SU-DHL-6 (cell line): ENCODE measurements at regions not wholly inside any gene's neighbourhood (a gene's known extent, or its start where the extent isn't known, plus 50 kb on each side); places are given as distances from the start of the nearest gene placed in this dataset.

Experiments used
- EZH2phosphoT487 ChIP-seq: fragments of 200-600 bp; sonication (generic), shearing (Covaris generic); conservative IDR thresholded peaks from 2 replicates; pipeline ENCODE4 v1.6.1; 2018; ENCODE audit warnings: mild to moderate bottlenecking, antibody characterized with exemption, low read length, moderate library complexity, mixed read lengths
- TF ChIP-seq, protein P1 (sequence below): fragments of 200-600 bp; sonication (generic); IDR thresholded peaks from one replicate; pipeline ENCODE4 v1.5.1; 2017; ENCODE audit warnings: antibody characterized with exemption, mild to moderate bottlenecking, low read length, moderate library complexity; ENCODE audit not compliant: insufficient read depth, poor library complexity, severe bottlenecking

DNA sequence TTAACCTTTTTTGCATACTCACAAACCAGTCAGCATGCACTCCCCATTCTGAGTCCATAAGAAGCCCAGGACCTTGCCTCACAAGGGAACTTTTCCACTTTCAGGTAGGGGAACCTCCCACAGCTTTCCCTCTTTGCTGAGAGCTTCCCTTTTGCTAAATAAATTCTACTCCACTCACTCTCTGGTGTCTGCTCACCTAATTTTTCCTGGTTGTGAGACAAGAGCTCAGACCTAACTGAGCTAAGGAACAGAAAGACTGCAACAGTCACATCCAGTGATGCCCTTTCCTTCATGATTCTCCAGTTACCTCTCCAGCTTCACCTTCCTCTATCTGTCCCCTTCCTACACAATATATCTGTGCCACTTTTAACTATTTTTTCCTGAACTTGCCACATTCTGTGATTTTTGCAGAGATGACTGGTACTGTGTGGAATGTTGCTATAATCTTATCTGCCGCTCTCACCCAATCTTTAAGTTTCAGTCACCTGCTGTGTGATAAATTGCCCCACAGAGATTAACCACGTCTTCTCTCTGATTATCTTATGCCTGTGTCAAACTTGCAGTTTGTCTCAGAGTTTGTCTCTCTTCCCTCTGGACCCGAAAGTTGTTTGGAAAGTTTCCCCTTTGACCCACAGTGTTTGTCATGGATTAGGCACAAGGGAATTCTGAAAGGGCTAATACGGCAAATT lies 737.1 kb upstream of the FLRT2 start:
- TF ChIP-seq, protein P1, sequence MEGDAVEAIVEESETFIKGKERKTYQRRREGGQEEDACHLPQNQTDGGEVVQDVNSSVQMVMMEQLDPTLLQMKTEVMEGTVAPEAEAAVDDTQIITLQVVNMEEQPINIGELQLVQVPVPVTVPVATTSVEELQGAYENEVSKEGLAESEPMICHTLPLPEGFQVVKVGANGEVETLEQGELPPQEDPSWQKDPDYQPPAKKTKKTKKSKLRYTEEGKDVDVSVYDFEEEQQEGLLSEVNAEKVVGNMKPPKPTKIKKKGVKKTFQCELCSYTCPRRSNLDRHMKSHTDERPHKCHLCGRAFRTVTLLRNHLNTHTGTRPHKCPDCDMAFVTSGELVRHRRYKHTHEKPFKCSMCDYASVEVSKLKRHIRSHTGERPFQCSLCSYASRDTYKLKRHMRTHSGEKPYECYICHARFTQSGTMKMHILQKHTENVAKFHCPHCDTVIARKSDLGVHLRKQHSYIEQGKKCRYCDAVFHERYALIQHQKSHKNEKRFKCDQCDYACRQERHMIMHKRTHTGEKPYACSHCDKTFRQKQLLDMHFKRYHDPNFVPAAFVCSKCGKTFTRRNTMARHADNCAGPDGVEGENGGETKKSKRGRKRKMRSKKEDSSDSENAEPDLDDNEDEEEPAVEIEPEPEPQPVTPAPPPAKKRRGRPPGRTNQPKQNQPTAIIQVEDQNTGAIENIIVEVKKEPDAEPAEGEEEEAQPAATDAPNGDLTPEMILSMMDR = no peak
- TF ChIP-seq EZH2phosphoT487 = no peak
